IMR-90 (cell line): ENCODE measurements at regions not wholly inside any gene's neighbourhood (a gene's known extent, or its start where the extent isn't known, plus 50 kb on each side); places are given as distances from the start of the nearest gene placed in this dataset.

ENCODE experiments used
- BHLHE40 ChIP-seq: fragments of 150-350 bp; IDR thresholded peaks from 2 replicates; pipeline ENCODE4 v1.6.1; 2016; ENCODE audit warnings: mild to moderate bottlenecking, low read depth, low read length
- CEBPB ChIP-seq: IDR thresholded peaks from 2 replicates; pipeline ENCODE4 v1.6.1; 2012; ENCODE audit warnings: low read depth, low read length, improper control_type of control experiment
- CTCF ChIP-seq: conservative IDR thresholded peaks from 2 replicates; pipeline ENCODE4 v1.5.1; 2012; ENCODE audit warnings: mild to moderate bottlenecking, low read depth, low read length, improper control_type of control experiment
- MAZ ChIP-seq: IDR thresholded peaks from 2 replicates; pipeline ENCODE4 v1.6.1; 2012; ENCODE audit warnings: low read depth, mild to moderate bottlenecking, low read length, improper control_type of control experiment, moderate library complexity, borderline replicate concordance

GRCh38 chr3:35966629-35967464 is 327.5 kb downstream of the ARPP21 start:
- no peak for TF ChIP-seq CTCF
- no peak for TF ChIP-seq CEBPB
- TF ChIP-seq MAZ, result no peak
- TF ChIP-seq BHLHE40, result no peak
